ENCODE measurements at regions not wholly inside any gene's neighbourhood (a gene's known extent, or its start where the extent isn't known, plus 50 kb on each side); places are given as distances from the start of the nearest gene placed in this dataset.

GRCh38 chr3:196134691-196135090 is 52.8 kb upstream of the TFRC start:
- no peak for TF ChIP-seq CTCF (IDR thresholded peaks at IDR 0.05)
- no peak for TF ChIP-seq EZH2 (IDR thresholded peaks at IDR 0.05; ENCODE audit: borderline replicate concordance, insufficient read depth, low read depth, low read length, poor library complexity, severe bottlenecking)

Data from B cell (primary cell).